Endothelial cell of umbilical vein (primary cell): ENCODE measurements at regions not wholly inside any gene's neighbourhood (a gene's known extent, or its start where the extent isn't known, plus 50 kb on each side); places are given as distances from the start of the nearest gene placed in this dataset.

ENCODE experiments used
- BruUV-seq: library from RNA; stranded (reverse); fragments of 400-500 nt; replicated peaks from 2 replicates; lab custom pipeline; 2021; lab: Mats Ljungman, UMichigan
- CTCF ChIA-PET: fragments of 300-600, 350-600 bp; sonication (Branson Sonifier 250); formaldehyde crosslinking; loops from one replicate; lab custom pipeline; 2021; ENCODE audit warnings: antibody characterized with exemption, inconsistent platforms; lab: Charles Lee
- POLR2A ChIA-PET: fragments of 300-600, 350-600 bp; sonication (Branson Sonifier 250); formaldehyde crosslinking; loops from one replicate; lab custom pipeline; 2021; ENCODE audit warnings: antibody characterized with exemption, inconsistent platforms; lab: Charles Lee
- DNase-seq: peaks from one replicate; pipeline ENCODE4 v3.0.0-alpha.2; 2011; ENCODE audit warnings: low read depth, low spot score
- FAIRE-seq: peaks from 2 replicates; lab custom pipeline; 2011; peaks lifted over from hg19 to GRCh38; lab: Jason Lieb, UNC
- H2AFZ ChIP-seq: 2 replicates; pipeline ENCODE4 v1.6.0; 2012; ENCODE audit warnings: low read depth, low read length, control low read depth, inconsistent platforms
- H3K27ac ChIP-seq: 2 replicates; pipeline ENCODE4 v1.5.1; 2011; ENCODE audit warnings: low read depth, mild to moderate bottlenecking, control low read depth, low read length, moderate library complexity; ENCODE audit not compliant: insufficient read depth
- H3K27me3 ChIP-seq, 2 experiments: 2 replicates each; pipeline versions ENCODE4 v1.6.0 to v1.6.1; 2011; ENCODE audit warnings: low read length in 2 of 2, mixed read lengths in 1 of 2; ENCODE audit not compliant: control insufficient read depth in 2 of 2, insufficient read depth in 2 of 2
- H3K36me3 ChIP-seq, 2 experiments: 2 replicates in 1 of 2; 3 replicates in 1 of 2; pipeline ENCODE4 v1.5.1; 2011; ENCODE audit warnings: low read length in 2 of 2, mild to moderate bottlenecking in 1 of 2, moderate library complexity in 1 of 2; ENCODE audit not compliant: control insufficient read depth in 2 of 2, insufficient read depth in 2 of 2; ENCODE audit errors: extremely low read depth in 1 of 2
- H3K4me1 ChIP-seq: 3 replicates; pipeline ENCODE4 v1.5.1; 2011; ENCODE audit warnings: mild to moderate bottlenecking, low read length; ENCODE audit not compliant: control insufficient read depth, insufficient read depth; ENCODE audit errors: extremely low read depth
- H3K4me2 ChIP-seq: 2 replicates; pipeline ENCODE4 v1.6.1; 2011; ENCODE audit warnings: low read length, control low read depth, mixed read lengths; ENCODE audit not compliant: insufficient read depth
- H3K4me3 ChIP-seq, 3 experiments: fragments of 200-600 bp in 1 of 3; sonication (generic), shearing (Covaris generic) in 1 of 3; replicated peaks in 1 of 3; 2 replicates each; pipeline ENCODE4 v1.5.1; 2011 to 2016; ENCODE audit warnings: control low read depth in 3 of 3, low read length in 3 of 3, mild to moderate bottlenecking in 2 of 3, inconsistent platforms in 1 of 3, low read depth in 1 of 3, moderate library complexity in 1 of 3; ENCODE audit not compliant: insufficient read depth in 1 of 3
- H3K79me2 ChIP-seq: 2 replicates; pipeline ENCODE4 v1.6.0; 2012; ENCODE audit warnings: low read length, inconsistent platforms; ENCODE audit not compliant: control insufficient read depth, insufficient read depth
- H3K9ac ChIP-seq: replicated peaks from 2 replicates; pipeline ENCODE3; 2011; ENCODE audit warnings: low read length, control low read depth; ENCODE audit not compliant: insufficient read depth; ENCODE audit errors: extremely low read depth
- H3K9me1 ChIP-seq: replicated peaks from 3 replicates; pipeline ENCODE4 v1.6.0; 2011; ENCODE audit warnings: mild to moderate bottlenecking, low read length; ENCODE audit not compliant: control insufficient read depth, insufficient read depth; ENCODE audit errors: extremely low read depth
- H3K9me3 ChIP-seq: replicated peaks from 2 replicates; pipeline ENCODE4 v1.5.1; 2012; ENCODE audit warnings: low read length, inconsistent platforms; ENCODE audit not compliant: control insufficient read depth, insufficient read depth
- H4K20me1 ChIP-seq: replicated peaks from 2 replicates; pipeline ENCODE3; 2011; ENCODE audit warnings: mild to moderate bottlenecking, low read length; ENCODE audit not compliant: control insufficient read depth, insufficient read depth; ENCODE audit errors: extremely low read depth
- CTCF ChIP-seq, 2 donors: IDR thresholded peaks; 1 replicate in 1 of 2; 2 replicates in 1 of 2; pipeline ENCODE4 v1.5.1; 2011; ENCODE audit warnings: low read length in 2 of 2, mild to moderate bottlenecking in 2 of 2, moderate library complexity in 2 of 2, control low read depth in 1 of 2, inconsistent platforms in 1 of 2, low read depth in 1 of 2; ENCODE audit not compliant: insufficient read depth in 1 of 2; ENCODE audit errors: extremely low read depth in 1 of 2
- EZH2 ChIP-seq: IDR thresholded peaks from 2 replicates; pipeline ENCODE4 v1.6.1; 2012; ENCODE audit warnings: borderline replicate concordance, low read depth, mild to moderate bottlenecking, moderate library complexity, low read length, inconsistent platforms; ENCODE audit not compliant: severe bottlenecking
- FOS ChIP-seq: IDR thresholded peaks from 2 replicates; pipeline ENCODE4 v1.6.1; 2011; ENCODE audit warnings: mild to moderate bottlenecking, low read length, moderate library complexity, borderline replicate concordance; ENCODE audit not compliant: insufficient read depth
- GATA2 ChIP-seq: IDR thresholded peaks from 2 replicates; pipeline ENCODE4 v1.7.0; 2011; ENCODE audit warnings: low read depth, mild to moderate bottlenecking, moderate library complexity, mixed read lengths, low read length; ENCODE audit not compliant: insufficient read length, insufficient read depth
- JUN ChIP-seq: IDR thresholded peaks from 2 replicates; pipeline ENCODE4 v1.6.1; 2011; ENCODE audit warnings: borderline replicate concordance, low read depth; ENCODE audit not compliant: insufficient read length, insufficient read depth
- MAX ChIP-seq: IDR thresholded peaks from 2 replicates; pipeline ENCODE4 v1.6.1; 2011; ENCODE audit not compliant: insufficient read depth, insufficient read length
- MYC ChIP-seq: IDR thresholded peaks from one replicate; pipeline ENCODE4 v1.6.1; 2011; ENCODE audit warnings: mild to moderate bottlenecking, low read depth, low read length
- POLR2A ChIP-seq: IDR thresholded peaks from 2 replicates; pipeline ENCODE4 v1.6.1; 2012; ENCODE audit warnings: low read depth, mild to moderate bottlenecking, control low read depth, low read length
- POLR2AphosphoS5 ChIP-seq: IDR thresholded peaks from 2 replicates; pipeline ENCODE4 v1.6.1; 2012; ENCODE audit warnings: low read depth, mild to moderate bottlenecking, control low read depth, low read length, moderate library complexity; ENCODE audit not compliant: insufficient read depth
- dilution Hi-C: fragments of 300-500 bp; cut with MboI; formaldehyde crosslinking; loops from one replicate; pipeline ENCODE4 v1.15.0; 2019; ENCODE audit warnings: low sequenced_read_pairs; ENCODE audit not compliant: extremely low pct_ligation_motif_present
- intact Hi-C: fragments of 100-400 bp; cut with micrococcal nuclease; formaldehyde crosslinking; loops from one replicate; pipeline ENCODE4 v1.10.0; 2022

- H3K4me1 ChIP-seq: no peaks in the 10 kb centered on the region
- no peaks in the 10 kb centered on the region for H3K79me2 ChIP-seq
- no peaks in the 10 kb centered on the region for H4K20me1 ChIP-seq
- H3K9me1 ChIP-seq: no peaks in the 10 kb centered on the region
- DNase-seq (no peak), FAIRE-seq (no peak)
- peaks cover 2 to 8% of the 10 kb centered on the region in 2 experiments for H3K27me3 ChIP-seq
- BruUV-seq: no TSS peak
- CTCF ChIA-PET: no interaction called here
- H3K4me2 ChIP-seq: no peak overlapping the region
- no peak overlapping the region for H3K27ac ChIP-seq
- dilution Hi-C loops (no loop called here), intact Hi-C loops (no loop called here)
- POLR2A ChIA-PET: no interaction called here
- TF ChIP-seq POLR2A (no peak), FOS (no peak), POLR2AphosphoS5 (no peak), MAX (no peak)
- H3K36me3 ChIP-seq: no peaks in the 10 kb centered on the region
- no peaks in the 10 kb centered on the region for H3K9me3 ChIP-seq
- no peak overlapping the region for H3K4me3 ChIP-seq
- H2AFZ ChIP-seq: no peak overlapping the region
- no peak overlapping the region for H3K9ac ChIP-seq
Observed at GRCh38 chr11:70010774-70011173, 67.3 kb upstream of the ANO1 start.

- TF ChIP-seq JUN: no peak
- TF ChIP-seq MYC: no peak
- no peak for TF ChIP-seq POLR2AphosphoS5
- no peak for TF ChIP-seq GATA2
- no peak for TF ChIP-seq EZH2
- TF ChIP-seq POLR2A: no peak
- no peak for TF ChIP-seq FOS
- TF ChIP-seq CTCF (IDR thresholded peaks at IDR 0.05; ENCODE audit: extremely low read depth in 1 of 2, insufficient read depth in 1 of 2, low read depth in 1 of 2, low read length in 2 of 2): no peak
- no peak for TF ChIP-seq MAX
- POLR2A ChIA-PET: no interaction called here
- no peaks in the 10 kb centered on the region for H3K36me3 ChIP-seq
- CTCF ChIA-PET: no interaction called here
- no peak overlapping the region for H3K4me2 ChIP-seq
- no peak overlapping the region for H3K27ac ChIP-seq
- H3K9me1 ChIP-seq: no peaks in the 10 kb centered on the region
- dilution Hi-C loops: no loop called here
- H3K4me1 ChIP-seq: no peaks in the 10 kb centered on the region
- no peak overlapping the region for H2AFZ ChIP-seq
- no peaks in the 10 kb centered on the region for H3K79me2 ChIP-seq
- peaks cover 0 to 5% of the 10 kb centered on the region in 2 experiments for H3K27me3 ChIP-seq
- H3K4me3 ChIP-seq: no peak overlapping the region
- FAIRE-seq (no peak), DNase-seq (no peak)
- no peaks in the 10 kb centered on the region for H4K20me1 ChIP-seq
- H3K9me3 ChIP-seq: no peaks in the 10 kb centered on the region
- intact Hi-C loops: no loop called here
- H3K9ac ChIP-seq: no peak overlapping the region
- no TSS peak for BruUV-seq
Observed at GRCh38 chr11:70012134-70012733, 65.9 kb upstream of the ANO1 start.
